Astrocyte (in vitro differentiated cells and primary cell): ENCODE measurements at regions not wholly inside any gene's neighbourhood (a gene's known extent, or its start where the extent isn't known, plus 50 kb on each side); places are given as distances from the start of the nearest gene placed in this dataset.
A peak's percentile ranks its signal among the peaks of the same experiment; 100 is the strongest.

Experiments
- DNase-seq: peaks from one replicate; pipeline ENCODE4 v3.0.0-alpha.2; 2010; ENCODE audit warnings: low read depth
- FAIRE-seq: peaks from 2 replicates; lab custom pipeline; 2011; peaks lifted over from hg19 to GRCh38; lab: Jason Lieb, UNC
- H2AFZ ChIP-seq: 2 replicates; pipeline ENCODE4 v1.6.0; 2012; ENCODE audit warnings: low read depth, low read length, inconsistent platforms
- H3K27ac ChIP-seq: 2 replicates; pipeline ENCODE4 v1.5.1; 2011; ENCODE audit warnings: low read depth, low read length, inconsistent platforms
- H3K27me3 ChIP-seq: 2 replicates; pipeline ENCODE4 v1.6.0; 2011; ENCODE audit warnings: low read length, inconsistent platforms; ENCODE audit not compliant: insufficient read depth
- H3K36me3 ChIP-seq: 2 replicates; pipeline ENCODE4 v1.5.1; 2011; ENCODE audit warnings: low read length, inconsistent platforms; ENCODE audit not compliant: insufficient read depth
- H3K4me1 ChIP-seq: 2 replicates; pipeline ENCODE4 v1.5.1; 2011; ENCODE audit warnings: low read length, inconsistent platforms; ENCODE audit not compliant: insufficient read depth
- H3K4me2 ChIP-seq: 2 replicates; pipeline ENCODE4 v1.6.0; 2012; ENCODE audit warnings: low read length, inconsistent platforms
- H3K4me3 ChIP-seq: 2 replicates; pipeline ENCODE4 v1.5.1; 2011; ENCODE audit warnings: low read depth, mild to moderate bottlenecking, low read length, inconsistent platforms; ENCODE audit not compliant: insufficient read depth
- H3K79me2 ChIP-seq: 2 replicates; pipeline ENCODE4 v1.6.0; 2012; ENCODE audit warnings: mild to moderate bottlenecking, low read length, inconsistent platforms; ENCODE audit not compliant: insufficient read depth
- H3K9ac ChIP-seq: 2 replicates; pipeline ENCODE4 v1.6.0; 2012; ENCODE audit warnings: mild to moderate bottlenecking, low read length, inconsistent platforms
- H3K9me3 ChIP-seq: 2 replicates; pipeline ENCODE4 v1.5.1; 2012; ENCODE audit warnings: low read depth, mild to moderate bottlenecking, low read length, inconsistent platforms; ENCODE audit not compliant: insufficient read depth
- H4K20me1 ChIP-seq: 2 replicates; pipeline ENCODE4 v1.6.0; 2012; ENCODE audit warnings: low read length, inconsistent platforms; ENCODE audit not compliant: insufficient read depth
- H3K27ac Mint-ChIP-seq: one replicate; pipeline ENCODE4 v1.8.0; 2021; ENCODE audit warnings: mild to moderate bottlenecking, mixed read lengths; ENCODE audit not compliant: unreplicated experiment
- H3K27me3 Mint-ChIP-seq: one replicate; pipeline ENCODE4 v1.8.0; 2021; ENCODE audit warnings: low read depth, mixed read lengths; ENCODE audit not compliant: unreplicated experiment
- H3K36me3 Mint-ChIP-seq: one replicate; pipeline ENCODE4 v1.8.0; 2021; ENCODE audit warnings: low read depth, mixed read lengths; ENCODE audit not compliant: unreplicated experiment
- H3K4me1 Mint-ChIP-seq: one replicate; pipeline ENCODE4 v1.8.0; 2021; ENCODE audit warnings: low read depth, mixed read lengths; ENCODE audit not compliant: unreplicated experiment
- H3K4me3 Mint-ChIP-seq: one replicate; pipeline ENCODE4 v1.8.0; 2021; ENCODE audit warnings: mild to moderate bottlenecking, moderate library complexity, mixed read lengths; ENCODE audit not compliant: unreplicated experiment
- H3K9me3 Mint-ChIP-seq: one replicate; pipeline ENCODE4 v1.8.0; 2021; ENCODE audit warnings: mild to moderate bottlenecking, mixed read lengths; ENCODE audit not compliant: unreplicated experiment
- EZH2 ChIP-seq: IDR thresholded peaks from 2 replicates; pipeline ENCODE4 v1.6.1; 2012; ENCODE audit warnings: mild to moderate bottlenecking, low read length, inconsistent platforms; ENCODE audit not compliant: insufficient read depth
- TF ChIP-seq, protein P1 (sequence below): IDR thresholded peaks from 2 replicates; pipeline ENCODE4 v1.5.1; 2011; ENCODE audit warnings: low read depth, mild to moderate bottlenecking, inconsistent platforms, low read length, moderate library complexity; ENCODE audit not compliant: insufficient read depth

- no peak overlapping the region for H3K27ac ChIP-seq
- no peaks in the 10 kb centered on the region for H3K9me3 Mint-ChIP-seq
- no peaks in the 10 kb centered on the region for H3K36me3 ChIP-seq
- no peak overlapping the region for H3K27ac Mint-ChIP-seq
- no peak overlapping the region for H2AFZ ChIP-seq
- H3K79me2 ChIP-seq: no peaks in the 10 kb centered on the region
- H4K20me1 ChIP-seq: no peaks in the 10 kb centered on the region
- no peaks in the 10 kb centered on the region for H3K4me1 Mint-ChIP-seq
- no peaks in the 10 kb centered on the region for H3K9me3 ChIP-seq
- H3K4me3 Mint-ChIP-seq: no peak overlapping the region
- H3K4me2 ChIP-seq: no peak overlapping the region
- peak; percentile 37 for FAIRE-seq
- TF ChIP-seq EZH2: no peak
- TF ChIP-seq, protein P1, sequence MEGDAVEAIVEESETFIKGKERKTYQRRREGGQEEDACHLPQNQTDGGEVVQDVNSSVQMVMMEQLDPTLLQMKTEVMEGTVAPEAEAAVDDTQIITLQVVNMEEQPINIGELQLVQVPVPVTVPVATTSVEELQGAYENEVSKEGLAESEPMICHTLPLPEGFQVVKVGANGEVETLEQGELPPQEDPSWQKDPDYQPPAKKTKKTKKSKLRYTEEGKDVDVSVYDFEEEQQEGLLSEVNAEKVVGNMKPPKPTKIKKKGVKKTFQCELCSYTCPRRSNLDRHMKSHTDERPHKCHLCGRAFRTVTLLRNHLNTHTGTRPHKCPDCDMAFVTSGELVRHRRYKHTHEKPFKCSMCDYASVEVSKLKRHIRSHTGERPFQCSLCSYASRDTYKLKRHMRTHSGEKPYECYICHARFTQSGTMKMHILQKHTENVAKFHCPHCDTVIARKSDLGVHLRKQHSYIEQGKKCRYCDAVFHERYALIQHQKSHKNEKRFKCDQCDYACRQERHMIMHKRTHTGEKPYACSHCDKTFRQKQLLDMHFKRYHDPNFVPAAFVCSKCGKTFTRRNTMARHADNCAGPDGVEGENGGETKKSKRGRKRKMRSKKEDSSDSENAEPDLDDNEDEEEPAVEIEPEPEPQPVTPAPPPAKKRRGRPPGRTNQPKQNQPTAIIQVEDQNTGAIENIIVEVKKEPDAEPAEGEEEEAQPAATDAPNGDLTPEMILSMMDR: no peak
- H3K27me3 ChIP-seq: no peaks in the 10 kb centered on the region
- H3K36me3 Mint-ChIP-seq: no peaks in the 10 kb centered on the region
- no peaks in the 10 kb centered on the region for H3K27me3 Mint-ChIP-seq
- H3K4me3 ChIP-seq: no peak overlapping the region
- H3K4me1 ChIP-seq: no peaks in the 10 kb centered on the region
- H3K9ac ChIP-seq: no peak overlapping the region
- DNase-seq: no peak
These were observed 566.8 kb upstream of the HTR2C start for GRCh38 chrX:114017086-114017485.

GRCh38 chrX:114015966-114016365, 567.9 kb upstream of the HTR2C start:
- no peak overlapping the region for H3K4me2 ChIP-seq
- no peaks in the 10 kb centered on the region for H3K9me3 ChIP-seq
- H2AFZ ChIP-seq: no peak overlapping the region
- DNase-seq: no peak
- H3K36me3 ChIP-seq: no peaks in the 10 kb centered on the region
- no peaks in the 10 kb centered on the region for H3K27me3 ChIP-seq
- H3K27ac Mint-ChIP-seq: no peak overlapping the region
- H3K79me2 ChIP-seq: no peaks in the 10 kb centered on the region
- H3K27me3 Mint-ChIP-seq: no peaks in the 10 kb centered on the region
- no peak overlapping the region for H3K4me3 ChIP-seq
- no peak overlapping the region for H3K4me3 Mint-ChIP-seq
- no peaks in the 10 kb centered on the region for H3K36me3 Mint-ChIP-seq
- H4K20me1 ChIP-seq: no peaks in the 10 kb centered on the region
- FAIRE-seq: no peak
- H3K27ac ChIP-seq: no peak overlapping the region
- H3K9me3 Mint-ChIP-seq: no peaks in the 10 kb centered on the region
- H3K4me1 ChIP-seq: no peaks in the 10 kb centered on the region
- H3K9ac ChIP-seq: no peak overlapping the region
- no peak for TF ChIP-seq EZH2
- TF ChIP-seq, protein P1: no peak
- H3K4me1 Mint-ChIP-seq: no peaks in the 10 kb centered on the region

GRCh38 chrX:114006664-114007063, 577.2 kb upstream of the HTR2C start:
- Histone ChIP-seq H4K20me1 (no peaks in the 10 kb centered on the region), H3K4me3 (no peak overlapping the region), H3K4me1 (no peaks in the 10 kb centered on the region), H3K36me3 (no peaks in the 10 kb centered on the region), H3K27ac (no peak overlapping the region), H2AFZ (no peak overlapping the region), H3K4me2 (no peak overlapping the region), H3K9me3 (no peaks in the 10 kb centered on the region), H3K9ac (no peak overlapping the region), H3K27me3 (no peaks in the 10 kb centered on the region), H3K79me2 (no peaks in the 10 kb centered on the region)
- TF ChIP-seq, protein P1: no peak
- no peak for TF ChIP-seq EZH2
- DNase-seq (no peak), FAIRE-seq (no peak)
- H3K4me1 Mint-ChIP-seq: no peaks in the 10 kb centered on the region
- peaks cover 2% of the 10 kb centered on the region for H3K9me3 Mint-ChIP-seq
- H3K4me3 Mint-ChIP-seq: no peak overlapping the region
- no peaks in the 10 kb centered on the region for H3K36me3 Mint-ChIP-seq
- H3K27me3 Mint-ChIP-seq: no peaks in the 10 kb centered on the region
- H3K27ac Mint-ChIP-seq: no peak overlapping the region
